Upper lobe of left lung (tissue), 6 donors: ENCODE measurements at regions not wholly inside any gene's neighbourhood (a gene's known extent, or its start where the extent isn't known, plus 50 kb on each side); places are given as distances from the start of the nearest gene placed in this dataset.

ENCODE experiments used
- ATAC-seq, 2 donors: fragments of 200-7000 bp; cut with Tn5 transposase; one replicate each; pipeline ENCODE4 v1.9.1; 2022; ENCODE audit warnings: mild to moderate bottlenecking in 2 of 2, moderate library complexity in 2 of 2; ENCODE audit not compliant: low FRiP score in 2 of 2
- DNase-seq, 2 donors: peaks; one replicate each; pipeline ENCODE4 v3.0.0-alpha.2; 2019 to 2020
- H3K27ac ChIP-seq, 4 donors: fragments of 200-600 bp; sonication (generic); one replicate each; pipeline ENCODE4 v1.5.1; 2016 to 2019
- H3K27me3 ChIP-seq, 4 donors: fragments of 200-600 bp; sonication (generic); one replicate each; pipeline ENCODE4 v1.5.1; 2017 to 2019
- H3K36me3 ChIP-seq, 4 donors: fragments of 200-600 bp; sonication (generic); one replicate each; pipeline ENCODE4 v1.5.1; 2016 to 2019
- H3K4me1 ChIP-seq, 4 donors: fragments of 200-600 bp; sonication (generic); one replicate each; pipeline ENCODE4 v1.5.1; 2018 to 2019
- H3K4me3 ChIP-seq, 4 donors: fragments of 200-600 bp; sonication (generic); one replicate each; pipeline ENCODE4 v1.5.1; 2017 to 2019; ENCODE audit warnings: mild to moderate bottlenecking in 2 of 4, moderate library complexity in 1 of 4
- H3K9me3 ChIP-seq, 4 donors: fragments of 200-600 bp; sonication (generic); one replicate each; pipeline ENCODE4 v1.5.1; 2018 to 2019
- EP300 ChIP-seq, 4 donors: sonication (generic); formaldehyde crosslinking; IDR thresholded peaks; one replicate each; pipeline ENCODE4 v1.5.1; 2017; ENCODE audit warnings: antibody characterized with exemption in 4 of 4, control low read depth in 2 of 4
- POLR2A ChIP-seq, 4 donors: fragments of 450-650 bp; IDR thresholded peaks; one replicate each; pipeline ENCODE4 v1.5.1; 2016 to 2017; ENCODE audit warnings: antibody characterized with exemption in 4 of 4, mild to moderate bottlenecking in 2 of 4
- POLR2AphosphoS5 ChIP-seq, 2 donors: sonication (generic); formaldehyde crosslinking; IDR thresholded peaks; one replicate each; pipeline ENCODE4 v1.5.1; 2017; ENCODE audit warnings: antibody characterized with exemption in 2 of 2
- WGBS, 2 donors: methylation state at CpG; one replicate each; pipeline ENCODE4 v1.1.5; 2017 to 2018; 5-methylcytosine and 5-hydroxymethylcytosine counted together
- TF ChIP-seq, protein P1 (sequence below), 6 experiments: fragments of 450-650 bp in 4 of 6; fragments of 200-600 bp in 2 of 6; sonication (generic) in 2 of 6; IDR thresholded peaks; one replicate each; pipeline ENCODE4 v1.5.1; 2016 to 2019; ENCODE audit warnings: antibody characterized with exemption in 6 of 6
- donor health status: DM: no; HTN: no; CAD: no; lungs with moderate emphysema.
- donor health status: DM: no; HTN: yes; CAD: no; lungs with severe emphysema.

DNA sequence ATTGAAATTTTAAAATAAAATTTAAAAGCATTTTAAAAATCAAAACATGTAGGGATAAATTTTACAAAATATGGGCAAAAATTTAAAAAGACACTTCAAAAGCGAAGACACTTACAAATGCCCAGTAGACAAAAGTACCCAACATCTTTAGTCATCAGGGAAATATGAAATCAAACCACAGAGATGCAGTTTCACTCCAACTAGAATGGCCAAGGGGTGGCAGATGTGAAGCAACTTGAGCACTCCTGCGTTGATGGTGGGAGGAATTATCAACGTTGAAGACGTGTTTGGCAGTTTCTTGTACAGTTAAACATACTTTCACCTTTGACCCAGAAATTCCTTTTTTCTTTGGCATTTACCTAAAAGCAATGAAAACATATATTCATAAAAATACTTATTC lies 518.0 kb upstream of the SGCG start:
- Histone ChIP-seq H3K4me3 (no peak overlapping the region), H3K27me3 (no peaks in the 10 kb centered on the region), H3K27ac (no peak overlapping the region), H3K9me3 (no peaks in the 10 kb centered on the region), H3K36me3 (no peaks in the 10 kb centered on the region), H3K4me1 (no peaks in the 10 kb centered on the region)
- ATAC-seq (no peak), DNase-seq (no peak)
- 58 to 76% methylated on average over 4 of the region's 4 CpGs for WGBS, 2 donors
- TF ChIP-seq EP300 (IDR thresholded peaks at IDR 0.05) (no peak), POLR2AphosphoS5 (IDR thresholded peaks at IDR 0.05) (no peak), POLR2A (IDR thresholded peaks at IDR 0.05) (no peak)
- TF ChIP-seq, protein P1, sequence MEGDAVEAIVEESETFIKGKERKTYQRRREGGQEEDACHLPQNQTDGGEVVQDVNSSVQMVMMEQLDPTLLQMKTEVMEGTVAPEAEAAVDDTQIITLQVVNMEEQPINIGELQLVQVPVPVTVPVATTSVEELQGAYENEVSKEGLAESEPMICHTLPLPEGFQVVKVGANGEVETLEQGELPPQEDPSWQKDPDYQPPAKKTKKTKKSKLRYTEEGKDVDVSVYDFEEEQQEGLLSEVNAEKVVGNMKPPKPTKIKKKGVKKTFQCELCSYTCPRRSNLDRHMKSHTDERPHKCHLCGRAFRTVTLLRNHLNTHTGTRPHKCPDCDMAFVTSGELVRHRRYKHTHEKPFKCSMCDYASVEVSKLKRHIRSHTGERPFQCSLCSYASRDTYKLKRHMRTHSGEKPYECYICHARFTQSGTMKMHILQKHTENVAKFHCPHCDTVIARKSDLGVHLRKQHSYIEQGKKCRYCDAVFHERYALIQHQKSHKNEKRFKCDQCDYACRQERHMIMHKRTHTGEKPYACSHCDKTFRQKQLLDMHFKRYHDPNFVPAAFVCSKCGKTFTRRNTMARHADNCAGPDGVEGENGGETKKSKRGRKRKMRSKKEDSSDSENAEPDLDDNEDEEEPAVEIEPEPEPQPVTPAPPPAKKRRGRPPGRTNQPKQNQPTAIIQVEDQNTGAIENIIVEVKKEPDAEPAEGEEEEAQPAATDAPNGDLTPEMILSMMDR (IDR thresholded peaks at IDR 0.05) = no peak

DNA sequence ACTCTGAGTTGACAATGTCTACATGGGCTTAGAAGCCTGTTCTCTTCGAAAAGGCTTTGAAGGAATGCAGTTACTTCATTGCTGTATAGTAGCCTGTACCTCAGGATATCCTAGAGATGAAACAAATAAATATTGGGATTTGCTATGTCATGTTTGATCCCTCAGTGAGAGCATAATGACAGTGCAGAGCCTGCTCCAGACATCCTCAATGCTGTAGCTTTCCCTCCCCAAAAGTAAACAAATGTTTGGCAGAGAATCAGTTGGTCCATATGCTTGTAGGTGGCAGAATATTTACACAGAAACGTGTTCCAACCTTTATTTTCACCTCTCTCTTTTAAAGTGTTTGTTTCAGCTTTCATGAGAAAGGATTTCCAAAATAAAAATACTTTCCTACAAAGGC lies 515.3 kb upstream of the SGCG start:
- no peaks in the 10 kb centered on the region for H3K9me3 ChIP-seq
- no peak overlapping the region for H3K4me3 ChIP-seq
- 23 to 33% methylated on average over 2 of the region's 2 CpGs for WGBS, 2 donors
- ATAC-seq = no peak
- no peaks in the 10 kb centered on the region for H3K36me3 ChIP-seq
- TF ChIP-seq EP300 (IDR thresholded peaks at IDR 0.05) = no peak
- no peak overlapping the region for H3K27ac ChIP-seq
- no peak for DNase-seq
- no peaks in the 10 kb centered on the region for H3K27me3 ChIP-seq
- H3K4me1 ChIP-seq = no peaks in the 10 kb centered on the region

DNA sequence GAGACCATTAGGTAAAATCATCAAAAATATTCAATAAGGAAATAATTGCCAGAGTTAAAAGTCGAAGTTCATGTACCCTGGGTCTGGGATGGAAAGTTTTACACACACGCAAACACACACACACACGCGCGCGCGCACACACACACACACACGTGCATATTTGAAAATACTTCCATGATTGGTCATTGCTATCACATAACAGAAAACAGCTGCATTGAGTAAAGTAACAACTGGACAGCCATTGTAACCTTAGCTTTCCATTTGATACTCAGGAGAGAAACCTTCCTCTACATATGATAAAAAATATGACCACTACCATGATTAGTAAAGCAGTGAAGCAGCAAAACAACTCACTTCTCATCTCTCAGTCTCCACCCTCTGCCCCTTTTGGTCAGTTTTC lies 490.0 kb upstream of the SGCG start:
- ATAC-seq (no peak), DNase-seq (no peak)
- H3K4me1 ChIP-seq = no peaks in the 10 kb centered on the region
- H3K36me3 ChIP-seq = no peaks in the 10 kb centered on the region
- TF ChIP-seq, protein P1 (IDR thresholded peaks at IDR 0.05) = no peak
- no peak for TF ChIP-seq EP300 (IDR thresholded peaks at IDR 0.05)
- no peak for TF ChIP-seq POLR2A (IDR thresholded peaks at IDR 0.05)
- no peak for TF ChIP-seq POLR2AphosphoS5 (IDR thresholded peaks at IDR 0.05)
- H3K27me3 ChIP-seq = no peaks in the 10 kb centered on the region
- no peak overlapping the region for H3K27ac ChIP-seq
- peaks cover 5 to 17% (median 12%) of the 10 kb centered on the region in 4 donors for H3K9me3 ChIP-seq
- no peak overlapping the region for H3K4me3 ChIP-seq
- 83 to 84% methylated on average over 8 of the region's 8 CpGs for WGBS, 2 donors

DNA sequence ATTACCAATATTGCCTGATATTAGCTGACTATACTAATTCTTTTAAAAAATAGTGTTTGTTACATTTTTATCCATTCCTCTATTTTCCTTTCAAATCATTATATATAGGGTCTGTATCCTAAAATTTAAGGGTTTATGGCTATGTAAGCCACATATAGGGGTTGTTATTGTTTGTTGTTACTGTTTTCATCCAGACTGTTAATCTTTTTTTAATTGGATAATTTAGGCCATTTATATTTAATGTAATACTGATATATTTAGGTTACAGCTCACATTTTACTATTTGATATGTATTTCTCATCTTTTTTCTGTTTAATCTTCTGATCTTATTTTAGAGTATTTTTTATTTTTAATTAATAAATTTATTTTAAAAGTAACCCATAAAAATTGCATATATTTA lies 487.1 kb upstream of the SGCG start:
- no peaks in the 10 kb centered on the region for H3K36me3 ChIP-seq
- ATAC-seq (no peak), DNase-seq (no peak)
- no peak overlapping the region for H3K4me3 ChIP-seq
- H3K27ac ChIP-seq = no peak overlapping the region
- H3K4me1 ChIP-seq = no peaks in the 10 kb centered on the region
- H3K27me3 ChIP-seq = no peaks in the 10 kb centered on the region
- H3K9me3 ChIP-seq = peaks cover 5 to 14% (median 10%) of the 10 kb centered on the region in 4 donors
- TF ChIP-seq POLR2AphosphoS5 (IDR thresholded peaks at IDR 0.05) (no peak), EP300 (IDR thresholded peaks at IDR 0.05) (no peak), POLR2A (IDR thresholded peaks at IDR 0.05) (no peak)
- TF ChIP-seq, protein P1 (IDR thresholded peaks at IDR 0.05) = no peak

DNA sequence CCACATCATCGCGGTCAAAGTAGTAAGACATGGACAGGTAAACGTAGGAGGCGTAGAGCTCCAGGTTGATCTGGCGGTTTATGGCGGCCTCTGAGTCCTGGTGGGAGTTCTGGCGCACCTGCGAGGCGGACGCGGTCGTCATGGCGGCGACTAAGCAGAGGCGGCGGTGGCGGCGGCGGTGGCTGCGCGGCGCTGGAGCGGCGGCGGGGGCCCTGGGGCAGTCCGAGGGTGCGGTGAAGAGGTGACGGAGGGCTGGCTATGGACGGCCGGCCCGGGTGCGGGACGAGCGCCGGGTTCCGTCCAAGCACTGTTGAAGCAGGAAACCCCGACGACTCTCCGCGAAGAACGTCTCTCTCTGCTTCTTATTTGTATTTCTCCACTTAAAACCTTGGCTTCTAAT lies 484.3 kb upstream of the SGCG start:
- H3K4me1 ChIP-seq = no peaks in the 10 kb centered on the region
- 73 to 86% methylated on average over 41 of the region's 41 CpGs for whole genome bisulfite sequencing, 2 donors
- H3K9me3 ChIP-seq = peaks cover 5 to 14% (median 10%) of the 10 kb centered on the region in 4 donors
- no peak overlapping the region for H3K27ac ChIP-seq
- TF ChIP-seq EP300 (IDR thresholded peaks at IDR 0.05) (no peak), POLR2A (IDR thresholded peaks at IDR 0.05) (no peak), POLR2AphosphoS5 (IDR thresholded peaks at IDR 0.05) (no peak)
- TF ChIP-seq, protein P1 (IDR thresholded peaks at IDR 0.05) = no peak
- no peaks in the 10 kb centered on the region for H3K27me3 ChIP-seq
- H3K4me3 ChIP-seq = no peak overlapping the region
- DNase-seq (peak in 1 of 2 donors; percentile 80), ATAC-seq (no peak)
- H3K36me3 ChIP-seq = no peaks in the 10 kb centered on the region
